Mucosa of gallbladder (tissue), 1 donor: ENCODE measurements at regions not wholly inside any gene's neighbourhood (a gene's known extent, or its start where the extent isn't known, plus 50 kb on each side); places are given as distances from the start of the nearest gene placed in this dataset.
A peak's percentile ranks its signal among the peaks of the same experiment; 100 is the strongest.

Experiments
- DNase-seq: peaks from one replicate; pipeline ENCODE4 v3.0.0-alpha.2; 2020; ENCODE audit warnings: low spot score
- donor health status: DM: no; HTN: no; CAD: no.

GRCh38 chr12:89101440-89101839 lies 250.9 kb downstream of the DUSP6 start:
- no peak for DNase-seq

DNA sequence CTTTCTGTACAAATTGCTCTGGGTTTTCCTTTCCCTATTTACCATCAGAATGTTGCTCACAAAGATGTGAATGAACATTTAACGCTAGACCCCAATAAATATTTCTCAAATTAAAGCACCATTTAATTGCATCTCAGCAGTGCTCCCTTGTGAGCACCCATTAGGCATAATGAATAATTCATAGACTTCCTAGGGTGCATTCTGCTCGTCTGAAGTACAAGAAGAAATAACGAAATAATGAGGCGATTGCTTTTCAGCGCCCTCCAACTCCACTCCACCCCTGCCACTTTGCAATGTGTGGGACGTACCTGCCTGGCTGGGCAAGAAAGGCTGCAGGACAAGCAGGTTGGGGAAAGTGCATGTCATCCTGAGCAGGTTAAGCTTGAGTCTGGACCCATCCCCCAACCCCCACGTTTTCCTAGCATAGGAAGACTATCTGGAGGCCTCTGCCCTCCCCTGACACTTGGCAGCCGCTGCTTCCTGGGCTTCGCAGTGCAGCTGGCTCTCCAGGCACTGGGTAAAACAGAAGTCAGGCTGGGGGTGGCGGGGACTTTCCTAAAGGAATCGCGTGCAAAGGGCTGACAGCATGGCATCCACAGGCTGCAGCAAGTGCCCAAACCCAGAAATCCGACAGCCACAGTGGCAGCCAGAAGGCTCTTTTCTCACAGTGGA lies 253.7 kb downstream of the DUSP6 start:
- DNase-seq, result peak; percentile 74

DNA sequence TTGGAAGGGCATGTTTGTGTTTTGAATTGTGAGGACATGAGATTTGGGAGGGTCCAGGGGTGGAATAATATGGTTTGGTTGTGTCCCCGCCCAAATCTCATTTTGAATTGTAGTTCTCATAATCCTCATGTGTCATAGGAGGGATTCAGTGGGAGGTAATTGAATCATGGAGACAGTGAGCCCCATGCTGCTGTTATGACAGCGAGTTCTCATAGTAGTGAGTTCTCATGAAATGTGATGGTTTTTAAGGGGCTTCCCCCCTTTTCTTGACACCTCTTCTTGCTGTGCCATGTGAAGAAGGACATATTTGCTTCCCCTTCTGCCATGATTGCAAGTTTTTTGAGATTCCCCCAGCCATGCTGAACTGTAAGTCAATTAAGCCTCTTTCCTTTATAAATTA lies 260.0 kb downstream of the DUSP6 start:
- no peak for DNase-seq

GRCh38 chr12:89091293-89091841 lies 260.9 kb downstream of the DUSP6 start:
- no peak for DNase-seq

GRCh38 chr12:89089264-89089663 lies 263.0 kb downstream of the DUSP6 start:
- DNase-seq, result no peak

DNA sequence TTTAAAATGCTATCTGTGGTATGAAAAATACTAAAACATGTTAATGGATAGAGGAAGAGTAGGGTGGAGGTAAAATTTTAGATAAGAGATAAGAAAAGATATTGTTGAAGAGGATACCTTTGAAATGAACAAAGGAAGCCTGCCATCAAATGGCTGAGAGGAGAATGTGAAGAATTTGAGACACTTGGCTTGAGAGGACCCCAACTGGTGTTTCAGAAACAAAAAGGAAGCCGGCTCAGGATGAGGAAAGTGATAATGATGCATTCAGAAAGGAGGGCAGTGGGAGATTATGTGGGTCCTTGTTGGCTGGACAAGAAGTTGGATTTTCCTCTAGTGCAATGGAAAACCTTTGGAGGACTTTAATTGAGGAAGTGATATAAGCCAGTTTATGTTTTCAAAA lies 264.4 kb downstream of the DUSP6 start:
- no peak for DNase-seq

DNA sequence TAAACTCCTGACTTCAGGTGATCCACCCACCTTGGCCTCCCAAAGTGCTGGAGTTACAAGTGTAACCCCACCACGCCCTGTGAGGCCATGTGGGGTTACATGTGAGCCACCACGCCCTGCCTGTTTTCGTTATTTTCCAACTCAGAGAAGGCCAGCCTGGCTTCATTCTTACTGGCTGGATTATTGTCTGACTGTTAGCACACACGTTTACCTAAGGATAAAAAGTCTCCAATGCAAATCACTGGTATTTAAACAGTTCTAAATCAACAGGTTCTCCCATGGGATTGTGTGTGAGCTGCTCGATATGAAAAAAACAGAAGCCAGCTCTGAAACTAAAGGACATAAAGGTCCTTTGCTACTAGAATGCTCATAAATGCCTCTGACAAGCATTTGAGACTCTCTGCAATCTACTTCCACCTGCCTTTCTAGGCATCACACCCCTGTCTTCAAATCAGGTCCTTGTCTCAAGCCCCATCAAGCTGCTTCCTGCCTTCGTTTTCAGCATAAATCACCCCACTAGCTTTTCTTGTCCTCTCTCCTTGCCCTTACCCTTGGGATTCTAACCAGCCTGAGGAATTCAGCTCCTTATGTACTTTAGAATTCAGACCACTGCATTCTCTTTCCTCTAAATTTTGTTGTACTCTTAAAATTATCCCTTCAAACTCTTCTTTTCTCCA lies 265.0 kb downstream of the DUSP6 start:
- no peak for DNase-seq

DNA sequence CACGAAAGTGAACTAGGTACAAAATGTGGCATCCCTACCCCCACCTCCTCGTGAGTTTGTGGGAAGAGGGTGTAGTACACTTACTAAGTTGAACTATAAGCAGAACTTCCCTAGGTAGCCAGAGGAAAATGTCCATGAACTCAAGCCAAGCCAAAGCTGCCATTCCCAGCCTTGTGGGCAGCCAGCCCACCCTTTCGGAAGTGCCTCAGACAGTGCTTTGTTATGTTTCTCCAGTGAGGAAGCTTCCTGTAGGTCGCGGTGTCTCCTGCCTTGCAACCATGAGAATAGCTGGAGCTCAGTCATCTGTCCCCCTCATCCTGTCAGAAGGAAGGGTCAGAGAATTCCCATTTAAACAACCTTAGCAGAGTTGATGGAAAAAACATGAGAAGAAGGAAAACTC lies 266.9 kb downstream of the DUSP6 start:
- DNase-seq, result no peak

DNA sequence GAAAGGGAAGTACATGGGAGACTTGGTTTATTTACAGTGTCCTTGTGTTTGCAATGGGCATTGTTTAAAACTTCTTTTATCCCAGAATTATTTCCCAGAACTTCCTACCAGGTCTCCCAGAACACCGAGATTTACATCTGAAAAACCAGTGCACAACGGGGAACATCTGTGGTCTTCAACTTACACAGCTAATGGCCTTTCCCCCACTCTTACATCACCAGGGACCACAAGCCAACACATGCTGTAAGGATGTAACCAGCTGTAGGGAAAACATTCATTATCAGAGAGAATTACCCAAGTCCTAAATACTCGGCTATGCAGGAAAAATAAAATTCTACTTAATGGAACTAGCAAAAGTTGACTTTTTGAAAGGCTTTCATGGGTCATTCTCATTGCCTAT lies 267.6 kb downstream of the DUSP6 start:
- no peak for DNase-seq

DNA sequence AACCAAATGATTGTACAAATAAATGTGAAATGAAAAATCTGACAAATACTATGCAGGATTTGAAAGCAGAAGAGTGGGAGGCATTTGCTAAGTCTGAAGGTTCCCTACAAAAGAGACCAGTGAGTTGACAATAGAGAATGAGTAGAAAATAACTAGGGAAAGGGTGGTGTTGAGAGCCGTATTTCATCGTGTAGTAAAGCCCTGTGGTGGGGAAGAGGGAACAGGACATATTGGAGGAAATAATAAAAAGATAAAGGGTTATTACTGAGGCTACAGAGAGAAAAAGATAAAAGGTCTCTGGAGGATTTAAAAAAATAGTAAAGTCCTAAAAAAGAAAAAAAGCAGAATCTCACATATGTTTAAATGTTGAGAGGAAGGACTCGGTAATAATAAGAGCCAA lies 268.8 kb downstream of the DUSP6 start:
- DNase-seq, result no peak

- no peak for DNase-seq
Observed at GRCh38 chr12:89082370-89082753, 269.9 kb downstream of the DUSP6 start.

GRCh38 chr12:89081719-89082369 lies 270.5 kb downstream of the DUSP6 start:
- no peak for DNase-seq

- no peak for DNase-seq
Observed at GRCh38 chr12:89080793-89081465, 271.4 kb downstream of the DUSP6 start.

DNA sequence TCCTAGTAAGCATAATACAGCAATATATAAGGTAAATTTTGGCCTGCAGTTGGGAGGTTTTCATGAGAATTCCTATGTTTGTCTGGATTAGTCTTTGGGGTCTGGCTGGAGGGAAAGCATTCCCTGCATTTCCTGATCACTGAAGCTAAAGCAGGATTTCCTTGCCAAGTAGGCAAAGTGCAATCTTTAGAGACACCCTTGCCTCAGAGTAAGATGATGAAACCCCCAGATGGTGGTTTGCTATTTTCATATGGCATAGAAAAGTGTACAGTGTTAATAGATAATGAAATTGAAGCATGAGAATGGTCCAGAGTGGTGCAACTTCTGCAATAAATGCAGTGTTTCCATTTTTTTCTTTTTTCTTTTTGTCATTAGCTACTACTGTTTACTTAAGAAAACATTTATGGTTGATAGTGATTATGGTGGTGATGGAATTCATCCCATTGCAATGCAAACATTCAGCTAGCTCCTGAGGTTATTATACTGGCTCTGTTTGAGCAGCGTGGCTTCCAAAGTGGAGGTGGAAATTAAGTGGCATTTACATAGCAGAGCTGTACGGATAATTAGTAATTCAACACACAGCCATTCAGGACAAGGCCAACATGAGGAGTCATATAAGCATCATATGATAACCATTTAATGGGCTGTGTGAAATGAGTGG lies 276.3 kb downstream of the DUSP6 start:
- DNase-seq, result no peak

DNA sequence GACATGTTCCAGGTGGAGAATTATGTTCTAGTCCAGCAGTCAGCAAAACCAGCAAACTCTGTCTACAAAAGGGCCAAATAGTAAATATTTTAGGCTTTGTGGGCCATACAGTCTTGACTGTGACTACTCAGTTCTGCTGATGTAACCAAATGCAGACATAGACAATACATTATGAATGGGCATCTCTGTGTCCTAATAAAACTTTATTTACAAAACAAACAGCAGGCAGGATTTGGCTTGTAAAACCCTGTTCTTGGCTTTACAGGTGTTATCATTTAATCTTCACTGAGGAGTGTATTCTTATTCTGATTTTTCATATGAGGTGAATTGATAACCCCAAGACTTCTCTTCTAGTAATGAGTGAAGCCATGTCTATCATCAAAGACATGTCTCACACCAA lies 278.6 kb downstream of the DUSP6 start:
- no peak for DNase-seq

DNA sequence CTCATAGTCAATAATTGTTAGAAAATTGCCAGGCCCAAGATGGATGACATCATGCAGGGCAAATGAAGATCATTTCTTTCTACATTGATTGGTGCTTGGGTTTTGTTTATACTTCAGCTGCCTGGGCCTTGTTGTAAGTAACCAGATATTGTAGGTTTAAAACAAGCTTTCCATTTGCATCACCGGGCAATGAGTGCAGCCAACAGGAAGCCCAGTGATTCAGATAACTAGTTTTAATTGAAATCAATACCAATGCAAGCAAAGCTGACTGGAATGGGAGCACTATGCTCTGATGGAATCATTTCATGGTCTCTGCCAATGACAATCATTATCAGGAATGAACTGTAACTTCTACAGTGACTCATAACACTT lies 279.3 kb downstream of the DUSP6 start:
- DNase-seq, result peak; percentile 81

DNA sequence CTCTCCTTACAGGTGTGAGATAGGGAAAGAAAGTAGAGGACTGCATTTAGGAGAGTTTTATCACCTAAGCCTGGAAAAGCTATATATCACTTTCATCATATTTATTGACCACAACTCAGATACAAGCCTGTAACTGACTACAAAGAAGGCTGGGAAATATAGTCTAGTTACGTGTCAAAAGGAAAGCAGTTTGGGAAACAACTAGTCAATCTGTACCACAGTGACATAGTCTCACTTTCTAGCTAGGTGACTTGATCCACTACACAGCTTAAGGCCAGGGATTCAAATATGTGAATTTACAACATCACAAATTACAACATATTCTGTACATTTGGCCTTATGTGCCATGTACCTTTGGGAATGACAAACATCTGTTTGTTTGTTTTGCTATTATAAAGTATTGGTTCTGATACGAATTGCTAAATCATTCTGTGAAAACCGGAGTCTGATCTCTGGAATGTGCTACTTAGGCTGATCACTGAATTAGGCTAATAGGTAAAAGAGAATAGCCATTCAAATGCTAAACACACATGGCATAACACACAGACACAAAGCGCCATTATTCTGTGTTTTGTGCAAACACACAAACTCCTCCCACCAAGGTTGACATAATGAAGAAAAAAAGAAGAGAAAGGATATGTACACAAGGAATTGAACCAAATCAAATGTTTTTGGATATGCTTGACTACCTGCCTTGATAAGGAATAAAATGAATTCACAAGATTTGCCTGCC lies 279.8 kb downstream of the DUSP6 start:
- DNase-seq, result no peak

- DNase-seq, result no peak
Observed at GRCh38 chr12:89070603-89071002, 281.7 kb downstream of the DUSP6 start.

DNA sequence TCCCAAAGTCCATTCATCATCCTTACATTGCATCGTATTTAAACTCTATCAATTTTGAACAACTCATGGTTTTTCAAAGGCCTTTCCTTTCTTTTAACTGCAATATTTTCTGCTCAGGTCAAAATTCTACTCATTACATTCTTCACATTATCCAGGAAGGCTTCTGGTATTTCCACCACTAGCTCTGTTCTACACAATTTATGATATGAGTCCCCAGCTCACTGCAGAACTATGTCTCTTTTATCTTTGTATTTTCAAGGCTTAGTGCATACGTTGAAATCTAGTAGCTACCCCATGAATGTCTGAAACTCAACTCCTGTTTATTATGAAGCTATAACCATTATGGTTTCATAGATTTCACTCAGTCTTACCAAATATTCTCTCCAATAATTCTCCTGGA lies 282.9 kb downstream of the DUSP6 start:
- DNase-seq, result no peak

- no peak for DNase-seq
Observed at GRCh38 chr12:89067421-89068187, 284.7 kb downstream of the DUSP6 start.
